ENCODE measurements at regions not wholly inside any gene's neighbourhood (a gene's known extent, or its start where the extent isn't known, plus 50 kb on each side); places are given as distances from the start of the nearest gene placed in this dataset.

- Histone ChIP-seq H3K27ac (ENCODE audit: insufficient read depth, low read length) (no peak overlapping the region), H3K27me3 (ENCODE audit: control insufficient read depth, insufficient read depth, low read length) (no peaks in the 10 kb centered on the region), H3K4me3 (replicated peaks in 1 of 4; ENCODE audit: control extremely low read depth in 1 of 4, insufficient read depth in 1 of 4, low read depth in 3 of 4, low read length in 4 of 4) (no peak overlapping the region), H3K79me2 (ENCODE audit: control insufficient read depth, insufficient read depth, low read length) (no peaks in the 10 kb centered on the region), H3K4me2 (ENCODE audit: extremely low read depth, insufficient read depth, low read length) (no peak overlapping the region), H3K36me3 (ENCODE audit: control insufficient read depth, insufficient read depth, low read length) (no peaks in the 10 kb centered on the region), H3K9ac (ENCODE audit: insufficient read depth, low read length) (no peak overlapping the region), H2AFZ (ENCODE audit: low read length) (no peak overlapping the region), H4K20me1 (ENCODE audit: control insufficient read depth, extremely low read depth, insufficient read depth, low read length) (no peaks in the 10 kb centered on the region), H3K9me3 (ENCODE audit: control insufficient read depth, insufficient read depth, low read depth, low read length) (no peaks in the 10 kb centered on the region), H3K4me1 (ENCODE audit: control insufficient read depth, extremely low read depth, insufficient read depth, low read length) (no peaks in the 10 kb centered on the region)
- DNase-seq (ENCODE audit: low read depth in 2 of 2), result no peak
- TF ChIP-seq CTCF (conservative IDR thresholded peaks at IDR 0.05 in 1 of 2, IDR thresholded peaks at IDR 0.05 in 1 of 2; ENCODE audit: low read depth in 1 of 2, low read length in 2 of 2), result no peak
- no peak for TF ChIP-seq EZH2 (IDR thresholded peaks at IDR 0.05; ENCODE audit: low read length, missing control alignments)
These were observed 542.9 kb upstream of the DDX18 start for GRCh38 chr2:117271631-117272030.

GRCh38 chr2:117273009-117273671, 541.4 kb upstream of the DDX18 start:
- TF ChIP-seq EZH2 (IDR thresholded peaks at IDR 0.05; ENCODE audit: low read length, missing control alignments) (no peak), CTCF (conservative IDR thresholded peaks at IDR 0.05 in 1 of 2, IDR thresholded peaks at IDR 0.05 in 1 of 2; ENCODE audit: low read depth in 1 of 2, low read length in 2 of 2) (no peak)
- Histone ChIP-seq H3K27me3 (ENCODE audit: control insufficient read depth, insufficient read depth, low read length) (no peaks in the 10 kb centered on the region), H3K4me2 (ENCODE audit: extremely low read depth, insufficient read depth, low read length) (no peak overlapping the region), H4K20me1 (ENCODE audit: control insufficient read depth, extremely low read depth, insufficient read depth, low read length) (no peaks in the 10 kb centered on the region), H3K79me2 (ENCODE audit: control insufficient read depth, insufficient read depth, low read length) (no peaks in the 10 kb centered on the region), H3K27ac (ENCODE audit: insufficient read depth, low read length) (no peak overlapping the region), H3K9me3 (ENCODE audit: control insufficient read depth, insufficient read depth, low read depth, low read length) (no peaks in the 10 kb centered on the region), H3K36me3 (ENCODE audit: control insufficient read depth, insufficient read depth, low read length) (no peaks in the 10 kb centered on the region), H3K9ac (ENCODE audit: insufficient read depth, low read length) (no peak overlapping the region), H3K4me3 (replicated peaks in 1 of 4; ENCODE audit: control extremely low read depth in 1 of 4, insufficient read depth in 1 of 4, low read depth in 3 of 4, low read length in 4 of 4) (no peak overlapping the region), H2AFZ (ENCODE audit: low read length) (no peak overlapping the region), H3K4me1 (ENCODE audit: control insufficient read depth, extremely low read depth, insufficient read depth, low read length) (no peaks in the 10 kb centered on the region)
- no peak for DNase-seq (ENCODE audit: low read depth in 2 of 2)

GRCh38 chr2:117293012-117293411, 521.5 kb upstream of the DDX18 start:
- Histone ChIP-seq H3K36me3 (ENCODE audit: control insufficient read depth, insufficient read depth, low read length) (no peaks in the 10 kb centered on the region), H3K27ac (ENCODE audit: insufficient read depth, low read length) (no peak overlapping the region), H3K79me2 (ENCODE audit: control insufficient read depth, insufficient read depth, low read length) (no peaks in the 10 kb centered on the region), H2AFZ (ENCODE audit: low read length) (no peak overlapping the region), H3K4me3 (replicated peaks in 1 of 4; ENCODE audit: control extremely low read depth in 1 of 4, insufficient read depth in 1 of 4, low read depth in 3 of 4, low read length in 4 of 4) (no peak overlapping the region), H3K9ac (ENCODE audit: insufficient read depth, low read length) (no peak overlapping the region), H3K9me3 (ENCODE audit: control insufficient read depth, insufficient read depth, low read depth, low read length) (no peaks in the 10 kb centered on the region), H3K27me3 (ENCODE audit: control insufficient read depth, insufficient read depth, low read length) (no peaks in the 10 kb centered on the region), H3K4me1 (ENCODE audit: control insufficient read depth, extremely low read depth, insufficient read depth, low read length) (no peaks in the 10 kb centered on the region), H4K20me1 (ENCODE audit: control insufficient read depth, extremely low read depth, insufficient read depth, low read length) (no peaks in the 10 kb centered on the region), H3K4me2 (ENCODE audit: extremely low read depth, insufficient read depth, low read length) (no peak overlapping the region)
- TF ChIP-seq EZH2 (IDR thresholded peaks at IDR 0.05; ENCODE audit: low read length, missing control alignments) (no peak), CTCF (conservative IDR thresholded peaks at IDR 0.05 in 1 of 2, IDR thresholded peaks at IDR 0.05 in 1 of 2; ENCODE audit: low read depth in 1 of 2, low read length in 2 of 2) (no peak)
- no peak for DNase-seq (ENCODE audit: low read depth in 2 of 2)

All from fibroblast of lung (primary cell).